ENCODE measurements at regions not wholly inside any gene's neighbourhood (a gene's known extent, or its start where the extent isn't known, plus 50 kb on each side); places are given as distances from the start of the nearest gene placed in this dataset.

- no peak for ATAC-seq
- H3K9me3 Mint-ChIP-seq: no peaks in the 10 kb centered on the region
- POLR2A ChIA-PET: no interaction called here
- H3K4me3 Mint-ChIP-seq: no peak overlapping the region
- H3K27me3 Mint-ChIP-seq (ENCODE audit: low read depth): no peaks in the 10 kb centered on the region
- H3K4me1 Mint-ChIP-seq: no peaks in the 10 kb centered on the region
- H3K27ac Mint-ChIP-seq: no peak overlapping the region
- CTCF ChIA-PET: no interaction called here
- TF ChIP-seq USF1 (CRISPR knock-in tag; IDR thresholded peaks at IDR 0.05) (no peak), OVOL2 (CRISPR knock-in tag; IDR thresholded peaks at IDR 0.05; ENCODE audit: borderline replicate concordance) (no peak), EMX1 (CRISPR knock-in tag; IDR thresholded peaks at IDR 0.05) (no peak), ZNF263 (CRISPR knock-in tag; IDR thresholded peaks at IDR 0.05; ENCODE audit: low read depth) (no peak)
- DNase-seq (ENCODE audit: low spot score): no peak
- no peaks in the 10 kb centered on the region for H3K36me3 Mint-ChIP-seq
These were observed 430.2 kb downstream of the FRK start for GRCh38 chr6:115630424-115631024.

DNA sequence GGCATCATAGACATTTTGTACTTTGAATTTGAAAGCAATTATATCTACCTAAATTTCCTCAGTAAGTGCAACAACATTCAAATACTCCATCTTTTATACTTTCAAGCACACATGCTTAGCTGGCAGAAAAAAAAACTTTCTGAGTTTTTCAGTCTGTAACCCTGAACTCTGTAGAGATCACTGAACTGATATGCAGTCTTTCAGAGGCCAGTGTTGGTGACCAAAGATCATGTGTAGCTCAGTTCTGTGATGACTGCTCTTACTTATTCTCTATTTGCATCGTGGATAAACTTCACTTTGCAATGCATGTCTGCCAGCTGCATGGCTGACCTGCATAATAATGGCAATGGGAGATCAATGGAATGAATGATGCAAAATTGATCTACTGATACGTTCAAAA lies 431.3 kb downstream of the FRK start:
- Mint-ChIP-seq H3K27me3 (ENCODE audit: low read depth) (no peaks in the 10 kb centered on the region), H3K4me1 (no peaks in the 10 kb centered on the region), H3K36me3 (no peaks in the 10 kb centered on the region), H3K4me3 (no peak overlapping the region), H3K27ac (no peak overlapping the region), H3K9me3 (no peaks in the 10 kb centered on the region)
- TF ChIP-seq, protein P1, sequence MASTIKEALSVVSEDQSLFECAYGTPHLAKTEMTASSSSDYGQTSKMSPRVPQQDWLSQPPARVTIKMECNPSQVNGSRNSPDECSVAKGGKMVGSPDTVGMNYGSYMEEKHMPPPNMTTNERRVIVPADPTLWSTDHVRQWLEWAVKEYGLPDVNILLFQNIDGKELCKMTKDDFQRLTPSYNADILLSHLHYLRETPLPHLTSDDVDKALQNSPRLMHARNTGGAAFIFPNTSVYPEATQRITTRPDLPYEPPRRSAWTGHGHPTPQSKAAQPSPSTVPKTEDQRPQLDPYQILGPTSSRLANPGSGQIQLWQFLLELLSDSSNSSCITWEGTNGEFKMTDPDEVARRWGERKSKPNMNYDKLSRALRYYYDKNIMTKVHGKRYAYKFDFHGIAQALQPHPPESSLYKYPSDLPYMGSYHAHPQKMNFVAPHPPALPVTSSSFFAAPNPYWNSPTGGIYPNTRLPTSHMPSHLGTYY (CRISPR knock-in tag; IDR thresholded peaks at IDR 0.05): no peak
- TF ChIP-seq, protein P2, sequence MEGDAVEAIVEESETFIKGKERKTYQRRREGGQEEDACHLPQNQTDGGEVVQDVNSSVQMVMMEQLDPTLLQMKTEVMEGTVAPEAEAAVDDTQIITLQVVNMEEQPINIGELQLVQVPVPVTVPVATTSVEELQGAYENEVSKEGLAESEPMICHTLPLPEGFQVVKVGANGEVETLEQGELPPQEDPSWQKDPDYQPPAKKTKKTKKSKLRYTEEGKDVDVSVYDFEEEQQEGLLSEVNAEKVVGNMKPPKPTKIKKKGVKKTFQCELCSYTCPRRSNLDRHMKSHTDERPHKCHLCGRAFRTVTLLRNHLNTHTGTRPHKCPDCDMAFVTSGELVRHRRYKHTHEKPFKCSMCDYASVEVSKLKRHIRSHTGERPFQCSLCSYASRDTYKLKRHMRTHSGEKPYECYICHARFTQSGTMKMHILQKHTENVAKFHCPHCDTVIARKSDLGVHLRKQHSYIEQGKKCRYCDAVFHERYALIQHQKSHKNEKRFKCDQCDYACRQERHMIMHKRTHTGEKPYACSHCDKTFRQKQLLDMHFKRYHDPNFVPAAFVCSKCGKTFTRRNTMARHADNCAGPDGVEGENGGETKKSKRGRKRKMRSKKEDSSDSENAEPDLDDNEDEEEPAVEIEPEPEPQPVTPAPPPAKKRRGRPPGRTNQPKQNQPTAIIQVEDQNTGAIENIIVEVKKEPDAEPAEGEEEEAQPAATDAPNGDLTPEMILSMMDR (IDR thresholded peaks at IDR 0.05): no peak
- TF ChIP-seq TEAD4 (CRISPR knock-in tag; IDR thresholded peaks at IDR 0.05): no peak
- TF ChIP-seq, protein P3, sequence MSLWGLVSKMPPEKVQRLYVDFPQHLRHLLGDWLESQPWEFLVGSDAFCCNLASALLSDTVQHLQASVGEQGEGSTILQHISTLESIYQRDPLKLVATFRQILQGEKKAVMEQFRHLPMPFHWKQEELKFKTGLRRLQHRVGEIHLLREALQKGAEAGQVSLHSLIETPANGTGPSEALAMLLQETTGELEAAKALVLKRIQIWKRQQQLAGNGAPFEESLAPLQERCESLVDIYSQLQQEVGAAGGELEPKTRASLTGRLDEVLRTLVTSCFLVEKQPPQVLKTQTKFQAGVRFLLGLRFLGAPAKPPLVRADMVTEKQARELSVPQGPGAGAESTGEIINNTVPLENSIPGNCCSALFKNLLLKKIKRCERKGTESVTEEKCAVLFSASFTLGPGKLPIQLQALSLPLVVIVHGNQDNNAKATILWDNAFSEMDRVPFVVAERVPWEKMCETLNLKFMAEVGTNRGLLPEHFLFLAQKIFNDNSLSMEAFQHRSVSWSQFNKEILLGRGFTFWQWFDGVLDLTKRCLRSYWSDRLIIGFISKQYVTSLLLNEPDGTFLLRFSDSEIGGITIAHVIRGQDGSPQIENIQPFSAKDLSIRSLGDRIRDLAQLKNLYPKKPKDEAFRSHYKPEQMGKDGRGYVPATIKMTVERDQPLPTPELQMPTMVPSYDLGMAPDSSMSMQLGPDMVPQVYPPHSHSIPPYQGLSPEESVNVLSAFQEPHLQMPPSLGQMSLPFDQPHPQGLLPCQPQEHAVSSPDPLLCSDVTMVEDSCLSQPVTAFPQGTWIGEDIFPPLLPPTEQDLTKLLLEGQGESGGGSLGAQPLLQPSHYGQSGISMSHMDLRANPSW (CRISPR knock-in tag; conservative IDR thresholded peaks at IDR 0.05; ENCODE audit: low read depth): no peak
- TF ChIP-seq FOXJ3 (CRISPR knock-in tag; IDR thresholded peaks at IDR 0.05; ENCODE audit: borderline replicate concordance): no peak
- TF ChIP-seq OVOL2 (CRISPR knock-in tag; IDR thresholded peaks at IDR 0.05; ENCODE audit: borderline replicate concordance): no peak
- TF ChIP-seq, protein P4, sequence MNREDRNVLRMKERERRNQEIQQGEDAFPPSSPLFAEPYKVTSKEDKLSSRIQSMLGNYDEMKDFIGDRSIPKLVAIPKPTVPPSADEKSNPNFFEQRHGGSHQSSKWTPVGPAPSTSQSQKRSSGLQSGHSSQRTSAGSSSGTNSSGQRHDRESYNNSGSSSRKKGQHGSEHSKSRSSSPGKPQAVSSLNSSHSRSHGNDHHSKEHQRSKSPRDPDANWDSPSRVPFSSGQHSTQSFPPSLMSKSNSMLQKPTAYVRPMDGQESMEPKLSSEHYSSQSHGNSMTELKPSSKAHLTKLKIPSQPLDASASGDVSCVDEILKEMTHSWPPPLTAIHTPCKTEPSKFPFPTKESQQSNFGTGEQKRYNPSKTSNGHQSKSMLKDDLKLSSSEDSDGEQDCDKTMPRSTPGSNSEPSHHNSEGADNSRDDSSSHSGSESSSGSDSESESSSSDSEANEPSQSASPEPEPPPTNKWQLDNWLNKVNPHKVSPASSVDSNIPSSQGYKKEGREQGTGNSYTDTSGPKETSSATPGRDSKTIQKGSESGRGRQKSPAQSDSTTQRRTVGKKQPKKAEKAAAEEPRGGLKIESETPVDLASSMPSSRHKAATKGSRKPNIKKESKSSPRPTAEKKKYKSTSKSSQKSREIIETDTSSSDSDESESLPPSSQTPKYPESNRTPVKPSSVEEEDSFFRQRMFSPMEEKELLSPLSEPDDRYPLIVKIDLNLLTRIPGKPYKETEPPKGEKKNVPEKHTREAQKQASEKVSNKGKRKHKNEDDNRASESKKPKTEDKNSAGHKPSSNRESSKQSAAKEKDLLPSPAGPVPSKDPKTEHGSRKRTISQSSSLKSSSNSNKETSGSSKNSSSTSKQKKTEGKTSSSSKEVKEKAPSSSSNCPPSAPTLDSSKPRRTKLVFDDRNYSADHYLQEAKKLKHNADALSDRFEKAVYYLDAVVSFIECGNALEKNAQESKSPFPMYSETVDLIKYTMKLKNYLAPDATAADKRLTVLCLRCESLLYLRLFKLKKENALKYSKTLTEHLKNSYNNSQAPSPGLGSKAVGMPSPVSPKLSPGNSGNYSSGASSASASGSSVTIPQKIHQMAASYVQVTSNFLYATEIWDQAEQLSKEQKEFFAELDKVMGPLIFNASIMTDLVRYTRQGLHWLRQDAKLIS (CRISPR knock-in tag; IDR thresholded peaks at IDR 0.05; ENCODE audit: borderline replicate concordance): no peak
- TF ChIP-seq HMGA2 (CRISPR knock-in tag; IDR thresholded peaks at IDR 0.05): no peak
- no peak for TF ChIP-seq PRRX2 (CRISPR knock-in tag; IDR thresholded peaks at IDR 0.05)
- TF ChIP-seq ZNF138 (CRISPR knock-in tag; conservative IDR thresholded peaks at IDR 0.05): no peak
- no peak for TF ChIP-seq E2F5 (CRISPR knock-in tag; IDR thresholded peaks at IDR 0.05)
- TF ChIP-seq, protein P5, sequence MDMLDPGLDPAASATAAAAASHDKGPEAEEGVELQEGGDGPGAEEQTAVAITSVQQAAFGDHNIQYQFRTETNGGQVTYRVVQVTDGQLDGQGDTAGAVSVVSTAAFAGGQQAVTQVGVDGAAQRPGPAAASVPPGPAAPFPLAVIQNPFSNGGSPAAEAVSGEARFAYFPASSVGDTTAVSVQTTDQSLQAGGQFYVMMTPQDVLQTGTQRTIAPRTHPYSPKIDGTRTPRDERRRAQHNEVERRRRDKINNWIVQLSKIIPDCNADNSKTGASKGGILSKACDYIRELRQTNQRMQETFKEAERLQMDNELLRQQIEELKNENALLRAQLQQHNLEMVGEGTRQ (CRISPR knock-in tag; IDR thresholded peaks at IDR 0.05): no peak
- no peak for TF ChIP-seq TEAD1 (CRISPR knock-in tag; IDR thresholded peaks at IDR 0.05)
- no peak for TF ChIP-seq PREB (CRISPR knock-in tag; IDR thresholded peaks at IDR 0.05; ENCODE audit: borderline replicate concordance)
- TF ChIP-seq KAT7 (CRISPR knock-in tag; IDR thresholded peaks at IDR 0.05; ENCODE audit: borderline replicate concordance): no peak
- CTCF ChIA-PET: no interaction called here
- POLR2A ChIA-PET: no interaction called here
- no peak for ATAC-seq
- DNase-seq (ENCODE audit: low spot score): no peak
